CD4-positive, alpha-beta T cell treated with Interleukin-17A for 1 hour (primary cell): ENCODE measurements at regions not wholly inside any gene's neighbourhood (a gene's known extent, or its start where the extent isn't known, plus 50 kb on each side); places are given as distances from the start of the nearest gene placed in this dataset.

Source experiments
- DNase-seq: peaks from one replicate; pipeline ENCODE4 v3.0.0-alpha.2; 2020

- peak; percentile 1 for DNase-seq
These were observed 167.0 kb upstream of the UBE2E2 start for GRCh38 chr3:23035927-23036640.

GRCh38 chr3:23036728-23037127 is 166.4 kb upstream of the UBE2E2 start:
- no peak for DNase-seq

- DNase-seq, result no peak
These were observed 164.7 kb upstream of the UBE2E2 start for GRCh38 chr3:23038471-23038870.

GRCh38 chr3:23041918-23042696 is 161.0 kb upstream of the UBE2E2 start:
- DNase-seq, result no peak

GRCh38 chr3:23044463-23044862 is 158.7 kb upstream of the UBE2E2 start:
- DNase-seq, result no peak

- no peak for DNase-seq
These were observed 156.6 kb upstream of the UBE2E2 start for GRCh38 chr3:23046536-23046935.

- DNase-seq, result no peak
These were observed 151.6 kb upstream of the UBE2E2 start for GRCh38 chr3:23051240-23052140.

GRCh38 chr3:23052208-23052607 is 150.9 kb upstream of the UBE2E2 start:
- DNase-seq, result no peak

GRCh38 chr3:23052620-23053019 is 150.5 kb upstream of the UBE2E2 start:
- no peak for DNase-seq

GRCh38 chr3:23055733-23056376 is 147.3 kb upstream of the UBE2E2 start:
- no peak for DNase-seq

- no peak for DNase-seq
These were observed 140.5 kb upstream of the UBE2E2 start for GRCh38 chr3:23062582-23062981.

GRCh38 chr3:23062982-23063381 is 140.1 kb upstream of the UBE2E2 start:
- no peak for DNase-seq

GRCh38 chr3:23067116-23067515 is 136.0 kb upstream of the UBE2E2 start:
- no peak for DNase-seq

- no peak for DNase-seq
These were observed 135.0 kb upstream of the UBE2E2 start for GRCh38 chr3:23068016-23068728.

- no peak for DNase-seq
These were observed 131.8 kb upstream of the UBE2E2 start for GRCh38 chr3:23071296-23071695.

- peak; percentile 14 for DNase-seq
These were observed 131.4 kb upstream of the UBE2E2 start for GRCh38 chr3:23071758-23072157.

GRCh38 chr3:23072693-23073092 is 130.4 kb upstream of the UBE2E2 start:
- no peak for DNase-seq

GRCh38 chr3:23073724-23074305 is 129.3 kb upstream of the UBE2E2 start:
- no peak for DNase-seq

- DNase-seq, result no peak
These were observed 127.6 kb upstream of the UBE2E2 start for GRCh38 chr3:23075496-23075895.

- no peak for DNase-seq
These were observed 126.7 kb upstream of the UBE2E2 start for GRCh38 chr3:23076437-23076836.

- DNase-seq, result no peak
These were observed 126.0 kb upstream of the UBE2E2 start for GRCh38 chr3:23077126-23077525.

GRCh38 chr3:23078735-23079134 is 124.4 kb upstream of the UBE2E2 start:
- DNase-seq, result no peak
